Activated CD4-positive, alpha-beta T cell treated with anti-CD3 and anti-CD28 coated beads, Interleukin-2, amount 10 ng/mL, durations not matched to agents 7 days and 5 days (primary cell): ENCODE measurements at regions not wholly inside any gene's neighbourhood (a gene's known extent, or its start where the extent isn't known, plus 50 kb on each side); places are given as distances from the start of the nearest gene placed in this dataset.
"Not testable (repeated sequence)": the region's sequence is repeated elsewhere in the genome, so short reads cannot be mapped to it uniquely, and the experiment has no call there.

Experiments
- CTCF ChIA-PET: fragments of 350-600 bp; sonication (Branson Sonifier 250); formaldehyde crosslinking; loops from one replicate; lab custom pipeline; 2021; ENCODE audit warnings: antibody characterized with exemption; lab: Charles Lee
- POLR2A ChIA-PET: fragments of 350-600 bp; sonication (Branson Sonifier 250); formaldehyde crosslinking; loops from one replicate; lab custom pipeline; 2021; ENCODE audit warnings: antibody characterized with exemption; lab: Charles Lee
- DNase-seq: peaks from one replicate; pipeline ENCODE4 v3.0.0-alpha.2; 2020
- H3K27ac Mint-ChIP-seq: one replicate; pipeline ENCODE4 v1.8.0; 2021; ENCODE audit warnings: mild to moderate bottlenecking, moderate library complexity, mixed read lengths
- H3K27me3 Mint-ChIP-seq: one replicate; pipeline ENCODE4 v1.8.0; 2021; ENCODE audit warnings: mixed read lengths
- H3K36me3 Mint-ChIP-seq: one replicate; pipeline ENCODE4 v1.8.0; 2021; ENCODE audit warnings: low read depth, mixed read lengths
- H3K4me1 Mint-ChIP-seq: one replicate; pipeline ENCODE4 v1.8.0; 2021; ENCODE audit warnings: mixed read lengths
- H3K4me3 Mint-ChIP-seq: one replicate; pipeline ENCODE4 v1.8.0; 2021; ENCODE audit warnings: mild to moderate bottlenecking, moderate library complexity, mixed read lengths
- H3K9me3 Mint-ChIP-seq: one replicate; pipeline ENCODE4 v1.8.0; 2021; ENCODE audit warnings: mixed read lengths

GRCh38 chr18:39325973-39326372, 1760.4 kb upstream of the CELF4 start:
- no peak for DNase-seq
- no peaks in the 10 kb centered on the region for H3K4me1 Mint-ChIP-seq
- ChIA-PET POLR2A (no interaction called here), CTCF (no interaction called here)
- H3K9me3 Mint-ChIP-seq, result peaks cover 2% of the 10 kb centered on the region
- H3K27me3 Mint-ChIP-seq, result no peaks in the 10 kb centered on the region
- H3K27ac Mint-ChIP-seq, result no peak overlapping the region
- no peak overlapping the region for H3K4me3 Mint-ChIP-seq
- no peaks in the 10 kb centered on the region for H3K36me3 Mint-ChIP-seq

GRCh38 chr18:39319141-39319540, 1753.5 kb upstream of the CELF4 start:
- Mint-ChIP-seq H3K4me3 (no peak overlapping the region), H3K36me3 (no peaks in the 10 kb centered on the region), H3K27me3 (no peaks in the 10 kb centered on the region), H3K4me1 (no peaks in the 10 kb centered on the region), H3K9me3 (peaks cover 2% of the 10 kb centered on the region), H3K27ac (no peak overlapping the region)
- POLR2A ChIA-PET, result no interaction called here
- CTCF ChIA-PET, result no interaction called here
- no peak for DNase-seq

- Mint-ChIP-seq H3K4me3 (no peak overlapping the region), H3K27me3 (no peaks in the 10 kb centered on the region), H3K36me3 (no peaks in the 10 kb centered on the region), H3K9me3 (peaks cover 2% of the 10 kb centered on the region), H3K27ac (no peak overlapping the region), H3K4me1 (no peaks in the 10 kb centered on the region)
- DNase-seq, result no peak
- ChIA-PET CTCF (no interaction called here), POLR2A (no interaction called here)
These were observed 1752.9 kb upstream of the CELF4 start for GRCh38 chr18:39318462-39318861.

- no peaks in the 10 kb centered on the region for H3K27me3 Mint-ChIP-seq
- H3K36me3 Mint-ChIP-seq, result no peaks in the 10 kb centered on the region
- POLR2A ChIA-PET, result no interaction called here
- peaks cover 2% of the 10 kb centered on the region for H3K9me3 Mint-ChIP-seq
- H3K4me3 Mint-ChIP-seq, result no peak overlapping the region
- no peak for DNase-seq
- H3K4me1 Mint-ChIP-seq, result no peaks in the 10 kb centered on the region
- CTCF ChIA-PET, result no interaction called here
- H3K27ac Mint-ChIP-seq, result no peak overlapping the region
These were observed 1752.4 kb upstream of the CELF4 start for GRCh38 chr18:39318008-39318407.

GRCh38 chr18:39314595-39314994, 1749.0 kb upstream of the CELF4 start:
- peaks cover 10% of the 10 kb centered on the region for H3K9me3 Mint-ChIP-seq
- no peak for DNase-seq
- POLR2A ChIA-PET, result no interaction called here
- CTCF ChIA-PET, result no interaction called here
- H3K36me3 Mint-ChIP-seq, result no peaks in the 10 kb centered on the region
- H3K27ac Mint-ChIP-seq, result no peak overlapping the region
- H3K27me3 Mint-ChIP-seq, result no peaks in the 10 kb centered on the region
- no peak overlapping the region for H3K4me3 Mint-ChIP-seq
- no peaks in the 10 kb centered on the region for H3K4me1 Mint-ChIP-seq

- H3K27me3 Mint-ChIP-seq, result no peaks in the 10 kb centered on the region
- H3K4me1 Mint-ChIP-seq, result no peaks in the 10 kb centered on the region
- H3K36me3 Mint-ChIP-seq, result no peaks in the 10 kb centered on the region
- no peak overlapping the region for H3K4me3 Mint-ChIP-seq
- H3K9me3 Mint-ChIP-seq, result peaks cover 11% of the 10 kb centered on the region
- CTCF ChIA-PET, result no interaction called here
- DNase-seq, result no peak
- H3K27ac Mint-ChIP-seq, result no peak overlapping the region
- POLR2A ChIA-PET, result no interaction called here
These were observed 1748.4 kb upstream of the CELF4 start for GRCh38 chr18:39313992-39314391.

- POLR2A ChIA-PET, result no interaction called here
- CTCF ChIA-PET, result no interaction called here
- H3K4me3 Mint-ChIP-seq, result no peak overlapping the region
- H3K9me3 Mint-ChIP-seq, result peaks cover 10% of the 10 kb centered on the region
- no peaks in the 10 kb centered on the region for H3K4me1 Mint-ChIP-seq
- DNase-seq, result no peak
- H3K27ac Mint-ChIP-seq, result no peak overlapping the region
- no peaks in the 10 kb centered on the region for H3K27me3 Mint-ChIP-seq
- no peaks in the 10 kb centered on the region for H3K36me3 Mint-ChIP-seq
These were observed 1745.6 kb upstream of the CELF4 start for GRCh38 chr18:39311111-39311712.

GRCh38 chr18:39308931-39309521, 1743.4 kb upstream of the CELF4 start:
- H3K27me3 Mint-ChIP-seq, H3K9me3 Mint-ChIP-seq, H3K4me3 Mint-ChIP-seq, H3K27ac Mint-ChIP-seq, POLR2A ChIA-PET, CTCF ChIA-PET, H3K36me3 Mint-ChIP-seq, H3K4me1 Mint-ChIP-seq, DNase-seq: not testable (repeated sequence)

- DNase-seq, result no peak
- Mint-ChIP-seq H3K4me3 (no peak overlapping the region), H3K4me1 (no peaks in the 10 kb centered on the region), H3K27ac (no peak overlapping the region), H3K9me3 (peaks cover 5% of the 10 kb centered on the region), H3K27me3 (no peaks in the 10 kb centered on the region), H3K36me3 (no peaks in the 10 kb centered on the region)
- ChIA-PET POLR2A (no interaction called here), CTCF (no interaction called here)
These were observed 1740.2 kb upstream of the CELF4 start for GRCh38 chr18:39305766-39306165.

- Mint-ChIP-seq H3K4me1 (no peaks in the 10 kb centered on the region), H3K27me3 (no peaks in the 10 kb centered on the region), H3K4me3 (no peak overlapping the region), H3K9me3 (no peaks in the 10 kb centered on the region), H3K36me3 (no peaks in the 10 kb centered on the region), H3K27ac (no peak overlapping the region)
- CTCF ChIA-PET, result no interaction called here
- POLR2A ChIA-PET, result no interaction called here
- DNase-seq, result no peak
These were observed 1736.9 kb upstream of the CELF4 start for GRCh38 chr18:39302481-39302880.

- Mint-ChIP-seq H3K4me1 (no peaks in the 10 kb centered on the region), H3K9me3 (peaks cover 2% of the 10 kb centered on the region), H3K27me3 (no peaks in the 10 kb centered on the region), H3K4me3 (no peak overlapping the region), H3K27ac (no peak overlapping the region), H3K36me3 (no peaks in the 10 kb centered on the region)
- ChIA-PET CTCF (no interaction called here), POLR2A (no interaction called here)
- DNase-seq, result no peak
These were observed 1733.6 kb upstream of the CELF4 start for GRCh38 chr18:39299152-39299551.

GRCh38 chr18:39297225-39297624, 1731.6 kb upstream of the CELF4 start:
- no peak overlapping the region for H3K4me3 Mint-ChIP-seq
- POLR2A ChIA-PET, result no interaction called here
- CTCF ChIA-PET, result no interaction called here
- no peaks in the 10 kb centered on the region for H3K27me3 Mint-ChIP-seq
- no peaks in the 10 kb centered on the region for H3K36me3 Mint-ChIP-seq
- no peaks in the 10 kb centered on the region for H3K4me1 Mint-ChIP-seq
- no peak for DNase-seq
- H3K9me3 Mint-ChIP-seq, result peaks cover 2% of the 10 kb centered on the region
- H3K27ac Mint-ChIP-seq, result no peak overlapping the region

GRCh38 chr18:39296293-39296888, 1730.8 kb upstream of the CELF4 start:
- no peak for DNase-seq
- peaks cover 2% of the 10 kb centered on the region for H3K9me3 Mint-ChIP-seq
- no peaks in the 10 kb centered on the region for H3K36me3 Mint-ChIP-seq
- no peaks in the 10 kb centered on the region for H3K27me3 Mint-ChIP-seq
- no peak overlapping the region for H3K27ac Mint-ChIP-seq
- POLR2A ChIA-PET, result no interaction called here
- CTCF ChIA-PET, result no interaction called here
- no peak overlapping the region for H3K4me3 Mint-ChIP-seq
- H3K4me1 Mint-ChIP-seq, result no peaks in the 10 kb centered on the region

GRCh38 chr18:39276764-39277163, 1711.2 kb upstream of the CELF4 start:
- no peak overlapping the region for H3K27ac Mint-ChIP-seq
- no peak for DNase-seq
- H3K9me3 Mint-ChIP-seq, result peaks cover 2% of the 10 kb centered on the region
- ChIA-PET CTCF (no interaction called here), POLR2A (no interaction called here)
- no peak overlapping the region for H3K4me3 Mint-ChIP-seq
- H3K4me1 Mint-ChIP-seq, result no peaks in the 10 kb centered on the region
- H3K27me3 Mint-ChIP-seq, result no peaks in the 10 kb centered on the region
- no peaks in the 10 kb centered on the region for H3K36me3 Mint-ChIP-seq
